Stimulated activated naive CD8-positive, alpha-beta T cell treated with anti-CD3 and anti-CD28 coated beads, Interleukin-15, amount 100 ng/mL, for 72 hours (primary cell): ENCODE measurements at regions not wholly inside any gene's neighbourhood (a gene's known extent, or its start where the extent isn't known, plus 50 kb on each side); places are given as distances from the start of the nearest gene placed in this dataset.

Experiments used
- ATAC-seq: fragments of 150-1000 bp; cut with Tn5 transposase; 2 replicates; pipeline ENCODE4 v1.10.0; 2021; ENCODE audit warnings: mild to moderate bottlenecking, moderate library complexity
- DNase-seq, 2 donors: peaks; one replicate each; pipeline ENCODE4 v3.0.0; 2021 to 2022
- H3K27ac Mint-ChIP-seq, 2 donors: one replicate each; pipeline ENCODE4 v1.8.0; 2022; ENCODE audit warnings: mild to moderate bottlenecking in 2 of 2, mixed read lengths in 2 of 2, moderate library complexity in 2 of 2
- H3K27me3 Mint-ChIP-seq: one replicate; pipeline ENCODE4 v1.8.0; 2022; ENCODE audit warnings: mixed read lengths
- H3K4me1 Mint-ChIP-seq: one replicate; pipeline ENCODE4 v1.8.0; 2022; ENCODE audit warnings: mild to moderate bottlenecking, mixed read lengths
- H3K4me3 Mint-ChIP-seq, 2 donors: one replicate each; pipeline ENCODE4 v1.8.0; 2022; ENCODE audit warnings: mild to moderate bottlenecking in 2 of 2, mixed read lengths in 2 of 2, moderate library complexity in 1 of 2
- H3K9me3 Mint-ChIP-seq, 2 donors: one replicate each; pipeline ENCODE4 v1.8.0; 2022; ENCODE audit warnings: mixed read lengths in 2 of 2

DNA sequence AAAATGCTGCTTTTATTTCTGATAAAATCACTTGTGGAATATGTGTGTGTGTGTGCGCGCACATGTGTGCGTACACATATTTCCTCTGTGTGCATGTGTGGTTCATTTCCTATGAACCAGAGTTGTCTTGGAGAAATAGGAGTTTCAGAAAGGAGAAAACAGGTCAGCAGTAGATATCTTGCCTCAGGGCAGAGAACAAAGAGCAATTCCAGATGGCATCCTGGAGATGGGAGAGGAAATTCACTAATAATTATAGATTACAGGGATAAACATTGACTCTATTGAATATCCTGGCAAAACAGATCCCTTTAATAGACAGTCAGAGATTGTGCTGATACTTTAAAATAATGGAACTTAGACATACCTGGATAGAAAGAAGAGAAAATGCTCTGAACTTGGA, 298.0 kb downstream of the TRIB2 start:
- no peak for ATAC-seq
- H3K9me3 Mint-ChIP-seq = no peaks in the 10 kb centered on the region
- H3K27me3 Mint-ChIP-seq = peaks cover 52% of the 10 kb centered on the region
- DNase-seq = no peak
- no peak overlapping the region for H3K27ac Mint-ChIP-seq
- no peaks in the 10 kb centered on the region for H3K4me1 Mint-ChIP-seq
- H3K4me3 Mint-ChIP-seq = no peak overlapping the region

DNA sequence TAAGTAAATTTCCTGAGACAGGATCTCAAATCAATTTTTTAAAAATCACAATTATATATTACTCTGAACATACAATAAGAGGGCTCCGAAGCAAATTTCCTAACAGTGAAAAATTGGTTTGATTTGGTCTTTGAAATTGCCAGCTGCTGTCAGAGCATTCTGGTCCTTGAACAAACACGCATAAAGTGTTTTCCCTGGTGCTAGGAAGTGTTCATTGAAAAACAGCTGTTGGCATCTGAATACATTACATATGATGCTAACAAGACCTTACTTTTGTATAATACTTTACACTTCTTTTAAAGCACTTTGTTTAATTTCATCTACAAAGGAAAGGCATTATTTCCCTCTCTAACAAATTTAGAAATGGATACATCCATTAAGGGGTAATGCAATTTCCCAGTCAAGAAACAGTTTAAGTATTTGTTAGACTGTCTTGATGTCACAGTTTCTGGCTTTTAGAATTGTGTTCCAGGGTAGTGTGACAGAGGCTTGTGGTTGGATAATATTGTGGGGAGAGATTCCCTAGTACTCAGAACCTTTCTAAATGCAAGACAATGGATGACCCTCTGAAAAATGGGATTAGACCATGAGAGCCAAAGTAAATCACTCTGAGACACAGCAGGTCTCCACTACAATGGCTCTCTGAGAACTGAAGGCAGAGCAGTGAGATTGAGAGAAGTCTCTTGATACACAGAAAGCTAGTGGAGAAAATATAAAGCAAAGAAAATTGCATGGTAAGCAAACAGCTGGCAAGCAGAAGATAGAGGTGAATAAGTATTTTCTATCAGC, 299.0 kb downstream of the TRIB2 start:
- Mint-ChIP-seq H3K4me3 (no peak overlapping the region), H3K27me3 (peaks cover 60% of the 10 kb centered on the region), H3K9me3 (no peaks in the 10 kb centered on the region), H3K27ac (no peak overlapping the region), H3K4me1 (no peaks in the 10 kb centered on the region)
- ATAC-seq (no peak), DNase-seq (no peak)

DNA sequence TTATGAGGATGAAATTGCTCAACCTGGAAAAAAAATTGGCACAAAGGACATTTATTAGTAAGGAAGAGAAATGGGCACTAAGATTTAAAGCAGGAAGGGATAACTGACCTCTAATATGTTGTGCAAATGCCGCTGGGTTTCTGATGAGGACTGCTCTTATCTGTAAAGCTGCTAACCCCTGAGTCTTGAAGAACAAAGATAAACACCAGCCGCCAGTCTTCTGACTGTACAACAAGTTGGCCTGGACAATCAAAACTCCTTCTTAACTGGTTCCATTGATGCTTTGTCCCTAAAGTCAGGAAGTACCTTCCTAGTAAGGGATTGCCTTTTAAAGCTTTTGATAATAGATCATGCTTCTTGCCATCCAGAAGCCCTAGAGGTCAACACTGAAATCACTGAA, 301.8 kb downstream of the TRIB2 start:
- Mint-ChIP-seq H3K4me3 (no peak overlapping the region), H3K27me3 (peaks cover 54% of the 10 kb centered on the region), H3K9me3 (no peaks in the 10 kb centered on the region), H3K27ac (no peak overlapping the region), H3K4me1 (no peaks in the 10 kb centered on the region)
- ATAC-seq = no peak
- no peak for DNase-seq

DNA sequence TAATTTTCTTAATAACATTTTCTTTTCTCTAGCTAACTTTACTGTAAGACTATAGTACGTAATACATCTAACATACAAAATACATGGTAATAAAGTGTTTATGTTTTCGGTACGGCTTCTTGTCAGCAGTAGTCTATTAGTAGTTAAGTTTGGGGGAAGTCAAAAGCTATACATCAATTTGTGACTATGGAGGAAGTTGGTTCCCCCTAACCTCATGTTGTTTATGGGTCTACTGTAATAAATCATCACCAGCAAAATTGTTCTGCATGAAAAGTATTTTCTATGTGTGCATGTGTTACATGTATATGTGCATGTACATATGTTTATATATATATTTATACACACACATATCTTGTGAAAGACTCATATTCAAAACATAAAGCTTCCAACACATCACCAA, 303.0 kb downstream of the TRIB2 start:
- DNase-seq (no peak), ATAC-seq (no peak)
- peaks cover 47% of the 10 kb centered on the region for H3K27me3 Mint-ChIP-seq
- H3K27ac Mint-ChIP-seq = no peak overlapping the region
- H3K9me3 Mint-ChIP-seq = no peaks in the 10 kb centered on the region
- no peak overlapping the region for H3K4me3 Mint-ChIP-seq
- H3K4me1 Mint-ChIP-seq = no peaks in the 10 kb centered on the region

DNA sequence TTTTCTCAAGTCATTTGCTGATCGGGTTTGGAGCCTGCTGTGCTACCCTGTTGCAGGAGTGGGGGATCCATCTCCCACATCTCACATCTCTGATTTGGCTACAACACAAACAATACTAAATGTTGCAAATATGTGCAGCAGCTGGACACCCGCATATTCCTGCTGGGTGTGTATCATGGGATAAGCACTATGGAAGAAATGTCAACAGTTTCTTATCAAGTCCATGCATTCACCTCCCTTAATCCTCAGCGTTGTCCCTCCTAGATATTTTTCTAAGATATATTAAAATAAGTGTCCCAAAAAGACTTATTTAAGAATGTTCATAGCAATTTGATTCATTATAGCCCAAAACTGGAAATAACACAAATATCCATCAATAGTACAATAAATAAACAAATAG, 303.7 kb downstream of the TRIB2 start:
- DNase-seq (no peak), ATAC-seq (no peak)
- Mint-ChIP-seq H3K4me3 (no peak overlapping the region), H3K9me3 (no peaks in the 10 kb centered on the region), H3K27me3 (peaks cover 44% of the 10 kb centered on the region), H3K4me1 (no peaks in the 10 kb centered on the region), H3K27ac (no peak overlapping the region)

DNA sequence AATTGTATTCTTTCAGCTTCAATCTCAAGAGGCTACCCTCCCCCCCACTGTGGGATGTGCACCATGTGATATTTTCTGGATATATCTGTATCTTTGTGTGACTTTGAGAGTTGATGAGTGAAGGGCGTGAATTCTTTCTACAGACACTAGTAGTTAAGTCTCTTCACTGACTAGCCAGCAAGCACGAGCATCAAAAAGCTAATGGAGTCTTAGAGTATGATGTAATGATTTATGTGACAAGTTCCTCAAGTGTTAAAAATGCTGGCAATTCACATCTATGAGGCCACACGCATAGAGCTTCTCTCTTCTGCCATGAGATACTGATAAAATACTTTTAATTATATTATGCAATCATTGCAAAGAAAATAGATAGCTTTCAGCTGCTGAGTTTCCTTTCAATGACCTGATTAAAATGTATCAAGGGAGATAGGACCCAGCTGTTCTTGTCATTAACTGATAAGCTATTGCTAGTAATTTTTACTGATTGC, 304.8 kb downstream of the TRIB2 start:
- Mint-ChIP-seq H3K4me3 (no peak overlapping the region), H3K27ac (no peak overlapping the region), H3K27me3 (peaks cover 42% of the 10 kb centered on the region), H3K9me3 (no peaks in the 10 kb centered on the region), H3K4me1 (no peaks in the 10 kb centered on the region)
- DNase-seq (no peak), ATAC-seq (no peak)

DNA sequence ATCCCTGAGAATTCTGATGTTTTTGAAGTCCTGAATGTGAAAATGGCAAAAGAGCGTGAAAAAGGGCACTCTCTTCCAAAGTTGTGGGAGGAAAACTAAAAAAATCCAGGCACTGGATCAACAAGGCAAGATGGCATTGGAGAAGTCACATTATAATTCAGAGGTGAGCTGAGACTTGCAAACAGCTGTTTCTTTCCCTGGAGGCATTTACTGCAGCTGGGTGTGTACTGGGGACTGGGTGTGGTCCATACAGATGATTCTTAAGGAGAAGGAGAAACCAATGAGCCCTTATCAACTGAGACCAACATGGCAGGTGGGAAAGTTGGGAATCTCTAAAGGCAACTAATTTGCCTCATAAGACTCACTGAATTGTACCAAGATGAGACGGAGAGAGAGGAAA, 313.9 kb downstream of the TRIB2 start:
- no peak for ATAC-seq
- H3K27ac Mint-ChIP-seq = no peak overlapping the region
- H3K27me3 Mint-ChIP-seq = peaks cover 28% of the 10 kb centered on the region
- no peak for DNase-seq
- H3K4me1 Mint-ChIP-seq = no peaks in the 10 kb centered on the region
- no peak overlapping the region for H3K4me3 Mint-ChIP-seq
- no peaks in the 10 kb centered on the region for H3K9me3 Mint-ChIP-seq

DNA sequence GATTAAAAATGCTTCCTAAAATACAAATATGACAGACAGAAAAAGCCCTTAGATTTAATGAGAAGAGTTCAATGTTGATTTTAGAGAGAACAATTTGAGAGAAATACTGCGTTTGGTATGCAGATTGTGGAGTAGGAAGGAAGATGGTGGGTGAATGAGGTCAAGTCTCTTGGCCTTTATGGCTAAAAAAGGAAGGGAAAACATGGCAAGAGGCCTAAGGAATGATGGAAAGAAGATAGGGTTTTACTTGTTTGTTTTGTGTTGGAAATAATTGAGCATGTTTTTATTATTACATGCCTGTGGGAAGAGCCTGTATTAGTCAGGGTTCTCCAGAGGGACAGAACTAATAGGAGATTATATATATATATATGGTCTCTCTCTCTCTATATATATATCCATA, 318.1 kb downstream of the TRIB2 start:
- ATAC-seq = no peak
- Mint-ChIP-seq H3K4me3 (no peak overlapping the region), H3K9me3 (no peaks in the 10 kb centered on the region), H3K27me3 (peaks cover 11% of the 10 kb centered on the region), H3K27ac (no peak overlapping the region), H3K4me1 (no peaks in the 10 kb centered on the region)
- DNase-seq = no peak

DNA sequence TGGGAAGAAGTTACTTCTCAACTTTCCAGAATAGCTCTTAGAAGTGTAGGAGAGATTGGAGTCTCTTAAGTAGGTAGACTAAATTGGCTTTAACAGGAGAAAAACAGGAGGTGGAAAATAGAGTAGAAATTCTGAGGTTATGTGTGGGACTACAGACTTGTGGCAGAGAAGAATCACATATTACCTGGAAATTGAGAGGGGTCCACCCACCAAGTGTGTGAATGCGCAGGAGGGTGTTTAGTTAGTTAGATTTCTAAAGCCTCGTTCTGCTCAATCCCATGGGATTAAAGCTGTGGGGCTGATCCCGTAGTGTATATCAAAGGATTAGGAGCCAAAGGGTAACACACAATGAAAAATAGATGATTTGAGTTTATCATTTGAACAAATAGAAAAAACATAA, 319.1 kb downstream of the TRIB2 start:
- no peaks in the 10 kb centered on the region for H3K4me1 Mint-ChIP-seq
- no peak overlapping the region for H3K27ac Mint-ChIP-seq
- peaks cover 13% of the 10 kb centered on the region for H3K27me3 Mint-ChIP-seq
- no peak overlapping the region for H3K4me3 Mint-ChIP-seq
- no peak for ATAC-seq
- no peak for DNase-seq
- peaks cover 4 to 6% of the 10 kb centered on the region in 2 donors for H3K9me3 Mint-ChIP-seq

DNA sequence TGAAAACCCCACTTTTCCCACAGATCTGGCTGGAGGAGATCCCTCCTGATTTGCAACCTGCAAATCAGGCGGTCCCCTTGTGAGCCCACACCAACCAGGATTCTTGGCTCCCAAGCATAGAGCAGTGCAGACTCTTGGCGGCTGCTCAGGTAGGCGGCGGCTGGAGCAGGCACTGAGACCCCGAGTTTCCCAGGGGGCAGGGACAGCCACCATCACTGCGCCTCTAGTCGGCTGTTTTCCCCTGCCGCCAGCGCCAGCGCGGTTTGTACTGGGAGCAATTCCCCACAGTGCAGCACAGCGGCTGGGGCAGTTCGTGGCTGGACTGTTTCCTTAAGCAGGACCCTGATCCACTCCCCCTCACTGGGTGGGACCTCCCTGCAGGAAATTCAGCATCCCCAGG, 323.3 kb downstream of the TRIB2 start:
- Mint-ChIP-seq H3K27me3 (peaks cover 52% of the 10 kb centered on the region), H3K27ac (no peak overlapping the region), H3K4me3 (no peak overlapping the region), H3K4me1 (no peaks in the 10 kb centered on the region), H3K9me3 (peaks cover 11 to 13% of the 10 kb centered on the region in 2 donors)
- no peak for ATAC-seq
- no peak for DNase-seq

DNA sequence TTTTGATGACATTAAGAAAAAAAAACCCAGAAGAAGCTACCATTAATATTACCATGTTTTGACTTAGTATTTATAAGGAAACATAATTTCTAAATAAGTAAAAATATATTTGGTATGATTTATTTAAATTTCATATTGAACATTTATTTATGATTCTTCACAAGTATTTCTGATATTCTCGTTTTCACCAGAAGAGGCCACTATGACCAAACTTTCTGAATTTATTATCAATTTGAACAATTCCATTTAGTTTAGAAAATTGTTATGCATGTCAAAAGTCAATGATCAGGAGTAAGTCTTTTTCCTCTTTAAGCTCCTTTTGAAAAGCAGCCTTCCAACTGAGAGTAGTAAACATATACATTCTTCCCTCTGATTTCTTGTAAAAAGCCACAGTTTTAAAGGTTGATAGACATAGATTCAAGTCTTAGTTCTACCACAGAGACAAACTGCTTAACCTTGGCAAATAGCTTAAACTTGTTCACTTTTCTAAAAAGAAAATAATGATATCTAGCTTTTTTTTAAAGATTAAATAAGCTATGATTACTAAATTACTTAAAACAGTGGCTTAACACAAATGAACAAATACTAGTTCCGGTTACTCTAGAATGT, 329.9 kb downstream of the TRIB2 start:
- Mint-ChIP-seq H3K4me3 (no peak overlapping the region), H3K9me3 (no peaks in the 10 kb centered on the region), H3K27me3 (peaks cover 42% of the 10 kb centered on the region), H3K4me1 (no peaks in the 10 kb centered on the region), H3K27ac (no peak overlapping the region)
- no peak for ATAC-seq
- DNase-seq = no peak

DNA sequence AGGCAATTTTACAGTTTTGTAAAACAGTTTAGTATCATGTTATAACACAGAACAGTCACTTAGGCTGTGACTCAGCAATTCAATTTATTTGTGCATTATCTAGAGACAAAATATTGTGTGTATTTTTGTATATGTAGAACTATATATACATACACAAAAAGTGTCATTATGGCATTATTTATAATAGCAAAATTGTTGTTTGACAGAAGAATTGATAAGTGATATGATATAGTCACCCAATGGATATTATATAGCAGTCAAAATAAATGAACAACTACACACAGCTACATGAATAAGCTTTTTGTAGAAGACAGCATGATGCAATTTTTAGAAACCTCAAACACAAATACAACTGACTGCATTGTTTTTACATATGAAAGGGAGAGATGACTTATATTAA, 334.0 kb downstream of the TRIB2 start:
- Mint-ChIP-seq H3K4me1 (no peaks in the 10 kb centered on the region), H3K9me3 (no peaks in the 10 kb centered on the region), H3K27me3 (peaks cover 8% of the 10 kb centered on the region), H3K27ac (peak overlapping the region in 1 of 2 donors; percentile 40), H3K4me3 (no peak overlapping the region)
- no peak for ATAC-seq
- no peak for DNase-seq

DNA sequence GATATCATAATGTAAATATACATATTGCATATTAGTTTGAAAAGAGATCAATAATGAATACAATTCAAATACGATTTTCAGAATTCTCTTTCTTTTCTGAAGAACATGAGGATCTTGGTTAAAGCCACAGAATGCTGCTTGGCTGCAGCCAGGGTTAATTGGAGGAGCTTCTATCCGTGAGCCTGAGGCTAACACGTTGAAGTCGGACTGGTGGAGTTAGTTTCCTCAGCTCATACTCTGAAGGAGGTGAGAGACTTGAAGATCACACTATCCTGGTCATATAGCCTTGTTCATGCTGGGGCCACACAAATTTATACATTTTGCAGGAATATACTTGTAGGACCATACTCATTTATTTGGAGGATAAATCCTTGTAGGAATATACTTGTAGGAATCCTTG, 335.8 kb downstream of the TRIB2 start:
- ATAC-seq = no peak
- H3K27me3 Mint-ChIP-seq = peaks cover 8% of the 10 kb centered on the region
- no peaks in the 10 kb centered on the region for H3K4me1 Mint-ChIP-seq
- H3K4me3 Mint-ChIP-seq = no peak overlapping the region
- DNase-seq = no peak
- H3K27ac Mint-ChIP-seq = no peak overlapping the region
- H3K9me3 Mint-ChIP-seq = no peaks in the 10 kb centered on the region

DNA sequence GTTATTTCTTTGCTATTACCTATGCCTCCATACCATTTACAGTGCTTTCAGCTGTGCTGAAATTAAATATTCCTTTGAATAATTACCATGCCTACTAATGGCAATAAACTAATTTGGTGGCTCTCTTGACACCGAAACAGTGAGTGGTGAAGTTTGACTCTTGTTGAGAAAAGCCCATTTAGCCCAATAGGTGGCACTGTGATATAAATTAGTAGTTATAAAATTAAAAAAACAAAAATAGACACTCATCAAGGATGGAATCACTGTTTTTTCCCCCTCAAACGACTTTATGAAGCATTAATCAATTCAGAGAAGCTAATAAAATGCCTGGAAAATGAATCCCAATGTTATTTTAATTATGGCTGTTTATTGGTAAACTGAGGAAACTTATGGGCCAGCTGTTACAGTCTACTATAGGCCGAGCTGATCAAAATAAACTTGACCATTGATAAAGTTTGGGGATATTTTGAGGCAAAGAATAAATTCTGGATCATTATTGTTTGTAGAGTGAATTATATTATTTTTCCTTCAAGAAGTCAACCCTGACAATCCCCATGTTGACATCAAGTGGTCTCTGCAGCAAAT, 339.6 kb downstream of the TRIB2 start:
- H3K9me3 Mint-ChIP-seq = no peaks in the 10 kb centered on the region
- H3K27me3 Mint-ChIP-seq = peaks cover 8% of the 10 kb centered on the region
- DNase-seq (no peak), ATAC-seq (no peak)
- no peak overlapping the region for H3K27ac Mint-ChIP-seq
- H3K4me3 Mint-ChIP-seq = no peak overlapping the region
- no peaks in the 10 kb centered on the region for H3K4me1 Mint-ChIP-seq

DNA sequence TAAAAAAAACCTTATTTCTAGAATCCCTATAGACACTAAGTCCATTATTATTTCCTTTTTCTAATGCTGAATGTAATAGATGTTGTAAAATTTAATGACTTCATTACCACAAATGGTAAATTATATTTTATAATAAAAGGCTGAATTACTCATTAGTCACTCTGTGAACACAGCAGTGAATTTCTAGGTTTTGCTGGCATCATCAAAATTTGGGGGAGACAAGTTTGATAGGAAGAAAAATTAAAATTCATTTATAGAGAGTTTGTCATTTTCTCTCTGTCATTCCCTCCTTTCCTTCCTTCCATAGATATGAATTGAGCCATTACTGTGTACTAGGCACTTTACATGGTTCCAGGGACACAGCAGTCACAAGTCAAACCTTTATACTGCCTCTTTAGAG, 340.9 kb downstream of the TRIB2 start:
- DNase-seq = no peak
- H3K4me3 Mint-ChIP-seq = no peak overlapping the region
- no peak overlapping the region for H3K27ac Mint-ChIP-seq
- H3K4me1 Mint-ChIP-seq = no peaks in the 10 kb centered on the region
- ATAC-seq = no peak
- H3K9me3 Mint-ChIP-seq = no peaks in the 10 kb centered on the region
- H3K27me3 Mint-ChIP-seq = peaks cover 8% of the 10 kb centered on the region

DNA sequence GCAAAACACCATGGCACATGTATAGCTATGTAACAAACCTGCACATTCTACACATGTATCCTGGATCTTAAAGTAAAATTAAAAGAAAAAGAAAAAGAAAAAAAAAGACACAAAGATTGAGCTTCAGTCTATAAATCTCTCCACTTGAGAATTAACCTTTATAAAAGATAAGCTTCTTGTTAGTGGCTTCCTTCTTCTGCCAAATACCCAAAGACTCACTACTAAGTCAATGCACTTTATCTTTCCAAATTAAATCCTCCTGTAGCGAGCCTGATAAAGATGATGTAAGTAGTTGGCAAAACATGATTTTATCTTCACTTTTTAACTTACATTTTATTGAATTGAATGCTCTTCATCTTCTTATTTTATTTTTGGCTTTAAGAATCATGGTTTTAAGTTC, 349.9 kb downstream of the TRIB2 start:
- H3K4me3 Mint-ChIP-seq = no peak overlapping the region

More for the DNA sequence above, 349.9 kb downstream of the TRIB2 start:
- ATAC-seq (no peak), DNase-seq (no peak)
- H3K27ac Mint-ChIP-seq = no peak overlapping the region
- peaks cover 37% of the 10 kb centered on the region for H3K27me3 Mint-ChIP-seq
- H3K9me3 Mint-ChIP-seq = no peaks in the 10 kb centered on the region
- H3K4me1 Mint-ChIP-seq = no peaks in the 10 kb centered on the region
